ENCODE measurements at regions not wholly inside any gene's neighbourhood (a gene's known extent, or its start where the extent isn't known, plus 50 kb on each side); places are given as distances from the start of the nearest gene placed in this dataset.

- ChIA-PET POLR2A (no interaction called here), CTCF (no interaction called here)
- Histone ChIP-seq H3K27me3 (ENCODE audit: control insufficient read depth, insufficient read depth, low read length) (no peaks in the 10 kb centered on the region), H3K27ac (ENCODE audit: low read depth, low read length) (no peak overlapping the region), H3K4me3 (ENCODE audit: low read depth, low read length) (no peak overlapping the region), H3K9me3 (ENCODE audit: control insufficient read depth, insufficient read depth, low read length) (no peaks in the 10 kb centered on the region)
- no peak for DNase-seq (ENCODE audit: low read depth, low spot score)
- no peak for TF ChIP-seq CTCF (IDR thresholded peaks at IDR 0.05; ENCODE audit: low read depth, low read length)
These were observed 72.0 kb upstream of the IRF2BP2 start for GRCh38 chr1:234681990-234682389.

GRCh38 chr1:234681065-234681464, 71.1 kb upstream of the IRF2BP2 start:
- POLR2A ChIA-PET: no interaction called here
- H3K27me3 ChIP-seq (ENCODE audit: control insufficient read depth, insufficient read depth, low read length): no peaks in the 10 kb centered on the region
- CTCF ChIA-PET: no interaction called here
- no peak for DNase-seq (ENCODE audit: low read depth, low spot score)
- no peak overlapping the region for H3K4me3 ChIP-seq (ENCODE audit: low read depth, low read length)
- no peaks in the 10 kb centered on the region for H3K9me3 ChIP-seq (ENCODE audit: control insufficient read depth, insufficient read depth, low read length)
- H3K27ac ChIP-seq (ENCODE audit: low read depth, low read length): no peak overlapping the region
- TF ChIP-seq CTCF (IDR thresholded peaks at IDR 0.05; ENCODE audit: low read depth, low read length): no peak

- no peak for TF ChIP-seq CTCF (IDR thresholded peaks at IDR 0.05; ENCODE audit: low read depth, low read length)
- ChIA-PET CTCF (no interaction called here), POLR2A (no interaction called here)
- no peak for DNase-seq (ENCODE audit: low read depth, low spot score)
- no peak overlapping the region for H3K4me3 ChIP-seq (ENCODE audit: low read depth, low read length)
- H3K27me3 ChIP-seq (ENCODE audit: control insufficient read depth, insufficient read depth, low read length): no peaks in the 10 kb centered on the region
- no peak overlapping the region for H3K27ac ChIP-seq (ENCODE audit: low read depth, low read length)
- no peaks in the 10 kb centered on the region for H3K9me3 ChIP-seq (ENCODE audit: control insufficient read depth, insufficient read depth, low read length)
These were observed 70.4 kb upstream of the IRF2BP2 start for GRCh38 chr1:234680331-234680904.

GRCh38 chr1:234676103-234676594, 66.2 kb upstream of the IRF2BP2 start:
- no peak for DNase-seq (ENCODE audit: low read depth, low spot score)
- TF ChIP-seq CTCF (IDR thresholded peaks at IDR 0.05; ENCODE audit: low read depth, low read length): no peak
- H3K9me3 ChIP-seq (ENCODE audit: control insufficient read depth, insufficient read depth, low read length): no peaks in the 10 kb centered on the region
- H3K27me3 ChIP-seq (ENCODE audit: control insufficient read depth, insufficient read depth, low read length): no peaks in the 10 kb centered on the region
- H3K4me3 ChIP-seq (ENCODE audit: low read depth, low read length): peak overlapping the region; percentile 20
- POLR2A ChIA-PET: interaction anchor here (0.7 to 0.8 kb wide), 2 partner anchors 25 to 48 kb away, joined by 3 read pairs; no protein-coding TSS in a partner anchor
- CTCF ChIA-PET: no interaction called here
- no peak overlapping the region for H3K27ac ChIP-seq (ENCODE audit: low read depth, low read length)

- DNase-seq (ENCODE audit: low read depth, low spot score): no peak
- H3K4me3 ChIP-seq (ENCODE audit: low read depth, low read length): no peak overlapping the region
- TF ChIP-seq CTCF (IDR thresholded peaks at IDR 0.05; ENCODE audit: low read depth, low read length): no peak
- POLR2A ChIA-PET: no interaction called here
- H3K27me3 ChIP-seq (ENCODE audit: control insufficient read depth, insufficient read depth, low read length): no peaks in the 10 kb centered on the region
- H3K27ac ChIP-seq (ENCODE audit: low read depth, low read length): no peak overlapping the region
- CTCF ChIA-PET: no interaction called here
- no peaks in the 10 kb centered on the region for H3K9me3 ChIP-seq (ENCODE audit: control insufficient read depth, insufficient read depth, low read length)
These were observed 65.6 kb upstream of the IRF2BP2 start for GRCh38 chr1:234675572-234675971.

Data from AG04450 (cell line).